Left forelimb (tissue), 1 donor: ENCODE measurements at regions not wholly inside any gene's neighbourhood (a gene's known extent, or its start where the extent isn't known, plus 50 kb on each side); places are given as distances from the start of the nearest gene placed in this dataset.

Source experiments
- DNase-seq: peaks from one replicate; pipeline ENCODE4 v3.0.0-alpha.2; 2018; ENCODE audit warnings: low spot score

DNA sequence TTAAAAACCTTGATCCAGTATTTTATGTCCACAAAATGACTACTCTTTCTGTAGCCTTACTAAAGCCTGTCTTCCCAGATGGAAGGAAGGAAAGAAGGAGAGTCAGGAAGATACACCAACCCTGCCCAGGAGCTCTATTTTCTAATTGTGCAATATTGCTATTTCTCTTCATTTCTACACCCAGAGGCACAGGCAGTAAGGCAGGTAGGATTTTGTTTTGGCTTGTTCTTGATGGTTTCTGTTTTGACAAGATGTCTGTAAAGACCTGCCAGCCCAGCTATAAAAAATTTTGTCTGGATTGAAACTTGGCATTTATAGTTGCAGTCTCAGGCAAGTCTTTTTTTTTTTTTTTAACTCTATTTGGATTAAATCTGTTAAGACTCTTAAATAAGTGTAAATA is 587.5 kb upstream of the ARID1B start:
- DNase-seq = no peak

- DNase-seq = no peak
These were observed 588.0 kb upstream of the ARID1B start for GRCh38 chr6:156189195-156189594.

- no peak for DNase-seq
These were observed 592.1 kb upstream of the ARID1B start for GRCh38 chr6:156185113-156185512.

GRCh38 chr6:156183678-156184077 is 593.5 kb upstream of the ARID1B start:
- DNase-seq = no peak

- DNase-seq = no peak
These were observed 594.8 kb upstream of the ARID1B start for GRCh38 chr6:156182356-156182755.

DNA sequence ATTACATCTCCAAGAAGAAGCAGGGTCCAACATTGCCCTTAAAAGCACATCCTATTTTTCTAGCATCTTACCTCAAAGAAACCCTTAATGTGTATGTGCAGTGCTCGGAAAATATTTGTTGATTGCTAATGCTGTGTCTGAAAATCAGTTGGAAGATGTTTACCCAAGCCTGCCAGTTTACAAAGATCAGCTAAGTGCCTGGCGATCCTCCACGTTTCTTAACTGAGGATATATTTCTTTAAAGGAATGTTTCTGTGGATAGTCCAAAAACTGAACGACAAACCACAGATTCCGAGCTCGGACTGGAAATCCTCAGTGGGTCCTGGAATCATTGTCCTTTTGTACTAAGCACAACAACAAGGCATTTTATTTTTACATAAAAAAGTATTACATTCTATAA is 595.7 kb upstream of the ARID1B start:
- DNase-seq = no peak

DNA sequence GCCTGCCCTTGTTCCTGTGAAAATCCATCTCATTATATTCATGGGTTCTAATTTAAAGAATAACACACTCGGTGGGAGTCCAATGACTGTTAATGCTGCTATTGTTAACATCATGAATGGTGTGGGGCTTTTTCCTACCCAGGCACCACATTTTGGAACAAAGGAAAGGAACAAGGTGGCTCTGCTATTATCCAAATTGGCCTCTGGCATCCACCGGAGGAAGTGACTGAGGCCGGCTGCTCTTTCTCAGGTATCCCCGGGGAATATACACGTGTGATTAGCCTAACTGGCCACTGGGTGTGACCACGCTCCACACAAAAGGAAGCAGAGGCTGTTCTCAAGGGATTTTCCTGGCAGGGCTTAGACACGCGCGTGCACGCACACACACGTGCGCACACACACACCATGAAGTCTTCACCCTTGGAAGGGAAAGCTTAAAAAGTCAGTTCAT is 601.2 kb upstream of the ARID1B start:
- DNase-seq = no peak

DNA sequence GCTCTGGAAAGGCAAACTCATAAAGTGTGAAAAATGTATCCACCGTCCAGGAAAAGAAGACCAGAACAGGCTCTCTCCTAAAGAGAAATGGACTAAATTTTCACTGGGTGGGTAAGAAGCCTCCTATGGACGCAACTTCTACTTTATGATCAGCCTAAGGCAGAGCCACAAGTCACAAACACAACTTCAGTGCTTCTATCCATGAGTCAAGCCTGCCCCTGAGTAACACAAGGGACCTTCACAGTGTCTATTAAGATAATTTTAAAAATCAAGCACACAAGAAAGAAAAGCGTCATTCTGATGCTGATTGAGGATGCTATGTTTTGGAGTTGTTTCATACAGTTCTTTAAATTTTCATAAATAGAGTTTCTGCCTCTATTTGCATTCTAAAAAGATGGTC is 601.7 kb upstream of the ARID1B start:
- DNase-seq = no peak

- DNase-seq = no peak
These were observed 602.9 kb upstream of the ARID1B start for GRCh38 chr6:156174031-156174890.

DNA sequence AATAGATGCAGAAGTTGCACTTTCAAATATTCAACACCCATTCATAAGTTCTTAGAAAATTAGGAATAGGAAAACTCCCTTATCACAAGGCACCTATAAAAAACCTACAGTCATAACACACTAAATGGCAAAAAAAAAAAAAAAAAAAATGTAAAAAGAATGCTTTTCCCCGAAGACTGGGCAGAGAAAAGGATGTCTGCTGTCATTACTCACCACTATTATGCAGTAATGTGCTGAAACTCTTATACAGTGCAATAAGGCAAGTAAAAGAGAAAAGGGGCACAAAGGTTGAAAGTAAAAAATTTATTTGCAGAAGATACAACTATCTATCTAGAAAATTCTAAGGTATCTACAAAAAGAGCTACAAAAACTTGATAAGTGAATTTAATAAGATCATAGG is 607.8 kb upstream of the ARID1B start:
- no peak for DNase-seq

GRCh38 chr6:156167625-156168071 is 609.5 kb upstream of the ARID1B start:
- no peak for DNase-seq

DNA sequence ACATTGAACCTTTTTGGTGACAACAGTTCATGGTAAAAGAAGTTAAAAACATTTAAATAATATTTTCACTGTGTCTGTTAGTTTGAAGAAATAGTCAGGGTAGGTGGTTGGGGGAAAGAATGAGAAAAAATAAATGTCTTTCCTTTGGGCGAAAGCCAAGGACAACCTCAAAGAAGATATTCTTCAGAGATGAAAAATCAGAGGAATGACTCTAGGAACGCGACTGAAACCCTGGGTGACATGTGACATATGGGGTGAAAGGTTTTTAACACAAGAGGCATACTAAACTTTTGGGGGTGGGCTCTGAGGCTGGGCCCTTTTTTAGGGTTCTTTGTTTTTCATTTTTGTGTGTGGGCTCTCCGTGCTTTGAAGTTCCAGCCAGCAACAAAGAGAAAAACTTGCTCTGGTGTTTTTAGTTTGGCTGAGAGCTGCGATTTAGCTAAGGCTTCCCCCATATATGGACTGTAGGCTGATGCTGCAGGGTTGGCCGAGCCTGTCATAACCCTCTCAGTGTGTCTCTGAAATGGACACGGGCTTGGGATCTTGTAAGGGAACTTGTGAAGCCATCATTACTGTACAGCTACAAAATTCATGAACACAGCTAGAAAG is 610.1 kb upstream of the ARID1B start:
- no peak for DNase-seq

DNA sequence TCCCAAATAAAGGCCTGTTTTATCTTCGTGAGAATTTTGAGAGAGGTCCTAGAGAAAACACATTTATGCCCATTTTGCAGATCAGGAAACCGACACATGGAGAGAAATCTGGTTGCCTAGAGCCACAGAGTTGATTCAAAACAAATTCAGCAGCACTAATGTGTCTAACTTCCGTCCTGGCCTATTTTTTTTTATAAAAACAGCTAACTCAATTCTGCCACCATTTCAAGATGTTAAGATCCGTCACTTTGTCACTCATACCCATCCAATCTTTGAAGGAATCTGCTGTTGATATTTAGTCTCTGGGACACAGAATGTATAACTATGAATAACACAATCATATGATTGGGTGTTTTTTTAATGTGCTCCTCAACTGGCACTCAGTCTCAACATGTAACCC is 611.1 kb upstream of the ARID1B start:
- DNase-seq = no peak

GRCh38 chr6:156164701-156165452 is 612.3 kb upstream of the ARID1B start:
- no peak for DNase-seq

DNA sequence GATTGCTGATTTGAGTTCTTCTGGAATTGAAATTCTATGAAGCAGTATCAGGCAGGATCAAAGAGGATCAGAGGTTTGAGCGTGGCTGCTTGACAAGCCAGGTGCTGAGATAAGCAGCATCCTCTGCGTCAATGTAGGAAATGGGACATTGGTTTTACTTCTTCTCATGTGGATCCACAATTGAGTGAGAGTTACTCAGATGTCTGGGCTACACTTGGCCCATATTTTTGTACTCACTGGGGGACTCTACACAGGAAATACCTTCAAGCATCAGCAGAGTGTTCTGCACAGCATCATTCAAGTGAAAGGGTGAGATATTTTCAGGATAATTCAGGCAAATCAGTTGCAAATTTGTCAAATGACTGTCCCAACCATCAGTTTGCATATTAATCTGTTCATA is 613.9 kb upstream of the ARID1B start:
- DNase-seq = no peak

- DNase-seq = no peak
These were observed 615.7 kb upstream of the ARID1B start for GRCh38 chr6:156161471-156161870.

DNA sequence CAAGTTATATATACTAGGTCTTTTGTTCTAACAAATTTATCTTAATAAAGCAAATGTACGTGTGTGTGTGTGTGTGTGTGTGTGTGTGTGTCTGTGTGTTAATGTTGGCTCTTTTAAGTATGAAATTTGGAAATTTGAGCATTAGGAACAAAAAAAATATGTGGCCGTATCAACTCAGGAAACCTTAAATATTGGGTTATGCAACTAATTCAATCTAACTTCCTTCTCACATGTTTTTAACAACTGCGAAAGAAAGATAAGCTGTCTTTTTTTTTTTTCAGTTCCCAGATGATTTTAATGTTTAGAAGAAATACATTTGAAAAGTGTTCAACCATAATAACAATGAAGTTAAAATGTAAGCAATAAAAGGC is 616.4 kb upstream of the ARID1B start:
- DNase-seq = no peak

GRCh38 chr6:156160007-156160794 is 617.0 kb upstream of the ARID1B start:
- DNase-seq = no peak

GRCh38 chr6:156154896-156155295 is 622.3 kb upstream of the ARID1B start:
- no peak for DNase-seq

DNA sequence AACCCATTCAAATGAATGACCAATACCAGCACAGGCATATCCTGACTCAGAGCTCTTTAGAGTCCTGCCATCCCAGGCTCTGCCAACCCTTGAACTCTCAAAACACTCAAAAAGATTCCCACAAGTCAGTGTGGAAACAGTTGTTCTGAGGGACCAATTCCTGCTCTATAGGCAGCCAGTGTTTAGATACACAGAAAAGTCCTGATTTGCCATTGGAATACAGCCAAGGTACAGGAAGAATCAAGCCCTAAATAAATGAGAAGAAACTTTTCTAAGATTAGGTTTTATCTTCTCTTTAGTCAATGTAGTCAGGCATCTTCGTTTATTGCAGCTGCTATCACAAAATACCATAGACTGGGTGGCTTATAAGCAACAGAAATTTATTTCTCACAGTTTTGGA is 626.8 kb upstream of the ARID1B start:
- DNase-seq = no peak

GRCh38 chr6:156146891-156147290 is 630.3 kb upstream of the ARID1B start:
- no peak for DNase-seq
